GM12878 (cell line): ENCODE measurements at regions not wholly inside any gene's neighbourhood (a gene's known extent, or its start where the extent isn't known, plus 50 kb on each side); places are given as distances from the start of the nearest gene placed in this dataset.

Source experiments
- MXI1 ChIP-seq: fragments of 150-350 bp; IDR thresholded peaks from 2 replicates; pipeline ENCODE4 v1.6.1; 2011; ENCODE audit warnings: low read depth, mild to moderate bottlenecking, inconsistent platforms, low read length, improper control_type of control experiment
- USF1 ChIP-seq: IDR thresholded peaks from 2 replicates; pipeline ENCODE4 v1.6.1; 2011; ENCODE audit warnings: borderline replicate concordance, low read depth, mild to moderate bottlenecking, moderate library complexity, mixed read lengths, low read length; ENCODE audit not compliant: insufficient read depth; ENCODE audit errors: extremely low read length
- ZNF384 ChIP-seq: IDR thresholded peaks from 2 replicates; pipeline ENCODE4 v1.6.1; 2012; ENCODE audit warnings: low read depth, mild to moderate bottlenecking, low read length, improper control_type of control experiment, borderline replicate concordance

GRCh38 chr17:45581860-45582259 lies 91.3 kb upstream of the PLEKHM1 start:
- TF ChIP-seq USF1 (no peak), ZNF384 (no peak), MXI1 (no peak)
